Large intestine (tissue), 3 donors: ENCODE measurements at regions not wholly inside any gene's neighbourhood (a gene's known extent, or its start where the extent isn't known, plus 50 kb on each side); places are given as distances from the start of the nearest gene placed in this dataset.

ENCODE experiments used
- DNase-seq, 2 donors: peaks; one replicate each; pipeline versions ENCODE4 v3.0.0 to v3.0.0-alpha.2; 2013
- H3K27ac ChIP-seq: one replicate; pipeline ENCODE4 v1.5.1; 2013; ENCODE audit warnings: low read length
- H3K27me3 ChIP-seq: 2 replicates; pipeline ENCODE4 v1.6.1; 2013; ENCODE audit warnings: low read length; ENCODE audit not compliant: control insufficient read depth, insufficient read depth
- H3K36me3 ChIP-seq: 2 replicates; pipeline ENCODE4 v1.6.1; 2013; ENCODE audit warnings: low read length; ENCODE audit not compliant: control insufficient read depth, insufficient read depth
- H3K4me1 ChIP-seq: one replicate; pipeline ENCODE4 v1.6.1; 2013; ENCODE audit warnings: low read length; ENCODE audit not compliant: control insufficient read depth, insufficient read depth
- H3K4me3 ChIP-seq: one replicate; pipeline ENCODE4 v1.5.1; 2013; ENCODE audit warnings: low read length
- H3K9me3 ChIP-seq: one replicate; pipeline ENCODE4 v1.6.1; 2013; ENCODE audit warnings: mild to moderate bottlenecking, low read depth, low read length, moderate library complexity; ENCODE audit not compliant: control insufficient read depth
- WGBS: methylation state at CpG from one replicate; pipeline ENCODE4 v1.1.5; 2013; ENCODE audit warnings: low lambda C conversion rate; ENCODE audit not compliant: insufficient coverage; 5-methylcytosine and 5-hydroxymethylcytosine counted together

GRCh38 chr10:71132321-71132810 is 80.0 kb upstream of the UNC5B start:
- no peak for DNase-seq
- H3K36me3 ChIP-seq: no peaks in the 10 kb centered on the region
- H3K27me3 ChIP-seq: no peaks in the 10 kb centered on the region
- H3K9me3 ChIP-seq: no peaks in the 10 kb centered on the region
- no peak overlapping the region for H3K4me3 ChIP-seq
- H3K27ac ChIP-seq: no peak overlapping the region
- WGBS: no CpG with 5 or more reads among the region's 4 CpGs
- no peaks in the 10 kb centered on the region for H3K4me1 ChIP-seq

GRCh38 chr10:71133710-71134686 is 78.4 kb upstream of the UNC5B start:
- H3K27ac ChIP-seq: no peak overlapping the region
- H3K4me1 ChIP-seq: no peaks in the 10 kb centered on the region
- WGBS: 100% methylated on average over 1 of the region's 7 CpGs
- no peak overlapping the region for H3K4me3 ChIP-seq
- DNase-seq: no peak
- no peaks in the 10 kb centered on the region for H3K27me3 ChIP-seq
- H3K9me3 ChIP-seq: no peaks in the 10 kb centered on the region
- H3K36me3 ChIP-seq: no peaks in the 10 kb centered on the region

- H3K4me3 ChIP-seq: no peak overlapping the region
- H3K27me3 ChIP-seq: no peaks in the 10 kb centered on the region
- H3K9me3 ChIP-seq: no peaks in the 10 kb centered on the region
- no peaks in the 10 kb centered on the region for H3K4me1 ChIP-seq
- no peak overlapping the region for H3K27ac ChIP-seq
- WGBS: no CpG with 5 or more reads among the region's 4 CpGs
- DNase-seq: peak in 1 of 2 donors; percentile 11
- H3K36me3 ChIP-seq: no peaks in the 10 kb centered on the region
Measured at GRCh38 chr10:71134732-71135211, 77.6 kb upstream of the UNC5B start.

- WGBS: no CpG with 5 or more reads among the region's 3 CpGs
- Histone ChIP-seq H3K27ac (no peak overlapping the region), H3K9me3 (no peaks in the 10 kb centered on the region), H3K27me3 (no peaks in the 10 kb centered on the region), H3K4me3 (no peak overlapping the region), H3K36me3 (no peaks in the 10 kb centered on the region), H3K4me1 (no peaks in the 10 kb centered on the region)
- no peak for DNase-seq
Measured at GRCh38 chr10:71135236-71135635, 77.1 kb upstream of the UNC5B start.

- WGBS: no CpG with 5 or more reads among the region's 8 CpGs
Measured at GRCh38 chr10:71136036-71136721, 76.2 kb upstream of the UNC5B start.

GRCh38 chr10:71137701-71138100 is 74.7 kb upstream of the UNC5B start:
- no peak overlapping the region for H3K27ac ChIP-seq
- DNase-seq: no peak
- H3K36me3 ChIP-seq: no peaks in the 10 kb centered on the region
- H3K27me3 ChIP-seq: no peaks in the 10 kb centered on the region
- no peaks in the 10 kb centered on the region for H3K4me1 ChIP-seq
- H3K9me3 ChIP-seq: no peaks in the 10 kb centered on the region
- H3K4me3 ChIP-seq: no peak overlapping the region
- WGBS: 100% methylated on average over 1 of the region's 2 CpGs

More at GRCh38 chr10:71136036-71136721, 76.2 kb upstream of the UNC5B start:
- no peaks in the 10 kb centered on the region for H3K36me3 ChIP-seq
- no peak overlapping the region for H3K4me3 ChIP-seq
- no peak for DNase-seq
- H3K4me1 ChIP-seq: no peaks in the 10 kb centered on the region
- no peaks in the 10 kb centered on the region for H3K9me3 ChIP-seq
- H3K27ac ChIP-seq: no peak overlapping the region
- no peaks in the 10 kb centered on the region for H3K27me3 ChIP-seq

GRCh38 chr10:71138166-71138830 is 74.1 kb upstream of the UNC5B start:
- Histone ChIP-seq H3K4me3 (no peak overlapping the region), H3K36me3 (no peaks in the 10 kb centered on the region), H3K27ac (no peak overlapping the region), H3K27me3 (no peaks in the 10 kb centered on the region), H3K9me3 (no peaks in the 10 kb centered on the region), H3K4me1 (no peaks in the 10 kb centered on the region)
- no CpG with 5 or more reads among the region's 14 CpGs for WGBS
- no peak for DNase-seq

- Histone ChIP-seq H3K36me3 (no peaks in the 10 kb centered on the region), H3K27me3 (no peaks in the 10 kb centered on the region), H3K4me3 (no peak overlapping the region), H3K4me1 (no peaks in the 10 kb centered on the region), H3K9me3 (no peaks in the 10 kb centered on the region), H3K27ac (no peak overlapping the region)
- WGBS: 100% methylated on average over 1 of the region's 4 CpGs
- no peak for DNase-seq
Measured at GRCh38 chr10:71141528-71141927, 70.8 kb upstream of the UNC5B start.

- DNase-seq: no peak
- Histone ChIP-seq H3K4me3 (no peak overlapping the region), H3K27me3 (peaks cover 2% of the 10 kb centered on the region), H3K4me1 (no peaks in the 10 kb centered on the region), H3K36me3 (no peaks in the 10 kb centered on the region), H3K9me3 (no peaks in the 10 kb centered on the region), H3K27ac (no peak overlapping the region)
- WGBS: no CpG with 5 or more reads among the region's 5 CpGs
Measured at GRCh38 chr10:71143170-71143569, 69.2 kb upstream of the UNC5B start.

GRCh38 chr10:71143610-71144009 is 68.8 kb upstream of the UNC5B start:
- WGBS: no CpG with 5 or more reads among the region's 4 CpGs
- peaks cover 2% of the 10 kb centered on the region for H3K27me3 ChIP-seq
- DNase-seq: no peak
- H3K9me3 ChIP-seq: no peaks in the 10 kb centered on the region
- H3K27ac ChIP-seq: no peak overlapping the region
- no peaks in the 10 kb centered on the region for H3K36me3 ChIP-seq
- H3K4me3 ChIP-seq: no peak overlapping the region
- no peaks in the 10 kb centered on the region for H3K4me1 ChIP-seq
